B cell (primary cell): ENCODE measurements at regions not wholly inside any gene's neighbourhood (a gene's known extent, or its start where the extent isn't known, plus 50 kb on each side); places are given as distances from the start of the nearest gene placed in this dataset.
"Not testable (repeated sequence)": the region's sequence is repeated elsewhere in the genome, so short reads cannot be mapped to it uniquely, and the experiment has no call there.

Source experiments
- CTCF ChIP-seq: fragments of 200-600 bp; IDR thresholded peaks from one replicate; pipeline ENCODE4 v1.8.0; 2022; ENCODE audit warnings: antibody characterized with exemption, mild to moderate bottlenecking
- EZH2 ChIP-seq: IDR thresholded peaks from 2 replicates; pipeline ENCODE4 v1.6.1; 2012; ENCODE audit warnings: borderline replicate concordance, low read depth, mild to moderate bottlenecking, moderate library complexity, low read length; ENCODE audit not compliant: insufficient read depth, poor library complexity, severe bottlenecking

GRCh38 chr9:40587475-40588195 is 540.8 kb downstream of the FOXD4L6 start:
- TF ChIP-seq CTCF, EZH2: not testable (repeated sequence)
